ENCODE measurements at regions not wholly inside any gene's neighbourhood (a gene's known extent, or its start where the extent isn't known, plus 50 kb on each side); places are given as distances from the start of the nearest gene placed in this dataset.

- ATAC-seq (no peak), DNase-seq (ENCODE audit: low read depth, low spot score) (no peak)
- H4K20me1 ChIP-seq (ENCODE audit: insufficient read depth): no peaks in the 10 kb centered on the region; the same call in 1 of the 2 replicates
- H3K79me2 ChIP-seq (ENCODE audit: insufficient read depth, low read length): no peaks in the 10 kb centered on the region
- no peaks in the 10 kb centered on the region; the same call in 1 of the 2 replicates for H3K27me3 ChIP-seq (ENCODE audit: insufficient read depth, low read length)
- intact Hi-C loops (cut with micrococcal nuclease): no loop called here
- H2AFZ ChIP-seq (ENCODE audit: low read depth, low read length, poor library complexity, severe bottlenecking): no peak overlapping the region
- ChIA-PET CTCF (no interaction called here), RAD21 (ENCODE audit: low non-redundant PET in 1 of 2, low total read pairs in 2 of 2, uncharacterized antibody in 2 of 2, unreplicated experiment in 2 of 2) (no interaction called here), POLR2A (no interaction called here)
- no peaks in the 10 kb centered on the region for H3K36me3 ChIP-seq (ENCODE audit: control insufficient read depth in 1 of 2, insufficient read depth in 2 of 2, low read length in 2 of 2)
- no peaks in the 10 kb centered on the region for H3K9me2 ChIP-seq (ENCODE audit: insufficient read depth)
- no peak overlapping the region for H3K9ac ChIP-seq (ENCODE audit: low read length)
- H3K27ac ChIP-seq (ENCODE audit: low read depth, low read length): no peak overlapping the region
- H3K4me3 ChIP-seq (replicated peaks in 1 of 2; ENCODE audit: low read depth in 1 of 2, low read length in 2 of 2): no peak overlapping the region
- H3K4me2 ChIP-seq (ENCODE audit: low read length): no peak overlapping the region
- H3K9me3 ChIP-seq (ENCODE audit: control insufficient read depth in 1 of 2, insufficient read depth in 1 of 2, low read depth in 1 of 2, low read length in 2 of 2): no peaks in the 10 kb centered on the region
- no peaks in the 10 kb centered on the region for H3K4me1 ChIP-seq (ENCODE audit: control insufficient read depth in 1 of 2, insufficient read depth in 2 of 2, low read length in 2 of 2)
- TF ChIP-seq RAD21 (IDR thresholded peaks at IDR 0.05; ENCODE audit: low read depth) (no peak), EZH2phosphoT487 (IDR thresholded peaks at IDR 0.05; ENCODE audit: borderline replicate concordance) (no peak), YY1 (IDR thresholded peaks at IDR 0.05; ENCODE audit: extremely low read depth, insufficient replicate concordance, low read depth, low read length) (no peak), SIN3A (IDR thresholded peaks at IDR 0.05; ENCODE audit: low read depth) (no peak), EGR1 (IDR thresholded peaks at IDR 0.05; ENCODE audit: low read depth) (no peak)
- BruUV-seq (replicated peaks): no TSS peak
These were observed 428.4 kb upstream of the GOLIM4 start for GRCh38 chr3:168524129-168524528.

DNA sequence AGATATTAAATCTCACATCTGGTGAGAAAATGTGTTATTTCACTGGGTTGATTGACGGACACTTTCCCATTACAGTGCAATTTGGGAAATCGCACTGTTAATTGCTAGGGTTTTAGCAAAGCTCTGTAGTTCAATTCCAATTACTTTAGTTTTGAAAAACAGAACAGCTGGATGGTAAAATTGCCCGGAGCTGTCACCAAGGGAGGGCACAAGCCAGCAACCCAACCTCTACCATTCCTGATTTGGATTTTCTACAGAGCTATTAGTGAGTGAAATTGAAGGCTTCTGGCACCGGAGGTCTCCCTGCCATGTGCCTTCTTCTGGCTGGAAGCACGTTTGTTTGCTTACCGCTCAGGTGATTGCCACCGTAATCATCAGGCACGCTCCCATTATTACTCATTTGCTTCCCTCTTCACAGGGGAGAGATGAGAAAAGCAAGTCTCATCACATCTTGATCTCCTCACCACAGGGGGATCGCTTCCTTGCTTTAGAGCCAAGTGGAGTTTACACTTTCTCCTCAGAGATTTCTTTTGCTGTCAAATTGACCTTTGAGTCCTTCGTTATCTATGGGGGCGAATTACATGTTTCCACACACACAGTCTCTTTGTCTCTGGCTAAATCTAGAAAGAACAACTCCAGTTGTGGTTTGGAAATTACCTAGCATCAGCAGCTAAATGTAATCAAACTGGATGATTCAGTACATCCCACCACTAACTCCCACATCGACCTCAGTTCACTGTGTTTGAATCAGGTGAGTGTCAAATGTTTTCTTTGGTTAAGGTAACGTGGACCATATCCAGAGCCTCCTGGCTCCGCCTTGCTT, 421.7 kb upstream of the GOLIM4 start:
- no peaks in the 10 kb centered on the region for H3K79me2 ChIP-seq (ENCODE audit: insufficient read depth, low read length)
- POLR2A ChIA-PET: no interaction called here
- no TSS peak for BruUV-seq (replicated peaks)
- H3K4me3 ChIP-seq (replicated peaks in 1 of 2; ENCODE audit: low read depth in 1 of 2, low read length in 2 of 2): no peak overlapping the region
- H3K27ac ChIP-seq (ENCODE audit: low read depth, low read length): no peak overlapping the region
- H3K9ac ChIP-seq (ENCODE audit: low read length): no peak overlapping the region
- CTCF ChIA-PET: interaction anchor here (1.4 kb wide), 1 partner anchor 330 kb away, joined by 5 read pairs; no protein-coding TSS in a partner anchor
- DNase-seq (ENCODE audit: low read depth, low spot score) (no peak), ATAC-seq (no peak)
- no peaks in the 10 kb centered on the region for H3K4me1 ChIP-seq (ENCODE audit: control insufficient read depth in 1 of 2, insufficient read depth in 2 of 2, low read length in 2 of 2)
- H3K9me2 ChIP-seq (ENCODE audit: insufficient read depth): no peaks in the 10 kb centered on the region
- no peaks in the 10 kb centered on the region for H3K36me3 ChIP-seq (ENCODE audit: control insufficient read depth in 1 of 2, insufficient read depth in 2 of 2, low read length in 2 of 2)
- peaks cover 12% of the 10 kb centered on the region; the same call in 1 of the 2 replicates for H3K27me3 ChIP-seq (ENCODE audit: insufficient read depth, low read length)
- no peak overlapping the region for H3K4me2 ChIP-seq (ENCODE audit: low read length)
- H3K9me3 ChIP-seq (ENCODE audit: control insufficient read depth in 1 of 2, insufficient read depth in 1 of 2, low read depth in 1 of 2, low read length in 2 of 2): no peaks in the 10 kb centered on the region
- H2AFZ ChIP-seq (ENCODE audit: low read depth, low read length, poor library complexity, severe bottlenecking): no peak overlapping the region
- intact Hi-C loops (cut with micrococcal nuclease): no loop called here
- no peaks in the 10 kb centered on the region for H4K20me1 ChIP-seq (ENCODE audit: insufficient read depth)
- RAD21 ChIA-PET (ENCODE audit: low non-redundant PET in 1 of 2, low total read pairs in 2 of 2, uncharacterized antibody in 2 of 2, unreplicated experiment in 2 of 2): no interaction called here
- TF ChIP-seq EZH2phosphoT487 (IDR thresholded peaks at IDR 0.05; ENCODE audit: borderline replicate concordance) (no peak), SRF (IDR thresholded peaks at IDR 0.05; ENCODE audit: low read depth) (no peak), EGR1 (IDR thresholded peaks at IDR 0.05; ENCODE audit: low read depth) (no peak), YY1 (IDR thresholded peaks at IDR 0.05; ENCODE audit: extremely low read depth, insufficient replicate concordance, low read depth, low read length) (no peak), JUND (IDR thresholded peaks at IDR 0.05) (no peak), FOSL1 (IDR thresholded peaks at IDR 0.05; ENCODE audit: low read depth) (no peak), MAX (IDR thresholded peaks at IDR 0.05) (no peak), TCF7L2 (IDR thresholded peaks at IDR 0.05; ENCODE audit: borderline replicate concordance, extremely low read depth, insufficient read depth, insufficient read length) (no peak), ATF3 (IDR thresholded peaks at IDR 0.05) (no peak), POLR2AphosphoS5 (IDR thresholded peaks at IDR 0.05; ENCODE audit: low read depth, low read length) (no peak), SP1 (IDR thresholded peaks at IDR 0.05; ENCODE audit: low read depth) (no peak)
- TF ChIP-seq, protein P1, sequence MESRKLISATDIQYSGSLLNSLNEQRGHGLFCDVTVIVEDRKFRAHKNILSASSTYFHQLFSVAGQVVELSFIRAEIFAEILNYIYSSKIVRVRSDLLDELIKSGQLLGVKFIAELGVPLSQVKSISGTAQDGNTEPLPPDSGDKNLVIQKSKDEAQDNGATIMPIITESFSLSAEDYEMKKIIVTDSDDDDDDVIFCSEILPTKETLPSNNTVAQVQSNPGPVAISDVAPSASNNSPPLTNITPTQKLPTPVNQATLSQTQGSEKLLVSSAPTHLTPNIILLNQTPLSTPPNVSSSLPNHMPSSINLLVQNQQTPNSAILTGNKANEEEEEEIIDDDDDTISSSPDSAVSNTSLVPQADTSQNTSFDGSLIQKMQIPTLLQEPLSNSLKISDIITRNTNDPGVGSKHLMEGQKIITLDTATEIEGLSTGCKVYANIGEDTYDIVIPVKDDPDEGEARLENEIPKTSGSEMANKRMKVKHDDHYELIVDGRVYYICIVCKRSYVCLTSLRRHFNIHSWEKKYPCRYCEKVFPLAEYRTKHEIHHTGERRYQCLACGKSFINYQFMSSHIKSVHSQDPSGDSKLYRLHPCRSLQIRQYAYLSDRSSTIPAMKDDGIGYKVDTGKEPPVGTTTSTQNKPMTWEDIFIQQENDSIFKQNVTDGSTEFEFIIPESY (IDR thresholded peaks at IDR 0.05; ENCODE audit: extremely low read depth, insufficient replicate concordance, low read length): no peak
